Stomach (tissue), 8 donors: ENCODE measurements at regions not wholly inside any gene's neighbourhood (a gene's known extent, or its start where the extent isn't known, plus 50 kb on each side); places are given as distances from the start of the nearest gene placed in this dataset.

Experiments used
- DNase-seq, 2 donors: peaks; one replicate each; pipeline versions ENCODE4 v3.0.0 to v3.0.0-alpha.2; 2013 to 2019
- H3K27ac ChIP-seq, 5 donors: fragments of 200-600 bp in 4 of 5; sonication (generic) in 4 of 5; one replicate each; pipeline ENCODE4 v1.5.1; 2013 to 2019; ENCODE audit warnings: mild to moderate bottlenecking in 1 of 5, moderate library complexity in 1 of 5
- H3K27me3 ChIP-seq, 3 donors: fragments of 200-600 bp; sonication (generic); one replicate each; pipeline ENCODE4 v1.5.1; 2017 to 2019; ENCODE audit warnings: mixed run types in 1 of 3
- H3K36me3 ChIP-seq, 4 donors: fragments of 200-600 bp; sonication (generic); 1 replicate in 3 of 4; 2 replicates in 1 of 4; pipeline ENCODE4 v1.5.1; 2016 to 2019
- H3K4me1 ChIP-seq, 4 donors: fragments of 200-600 bp; sonication (generic); one replicate each; pipeline ENCODE4 v1.5.1; 2016 to 2019
- H3K4me3 ChIP-seq, 4 donors: fragments of 200-600 bp; sonication (generic) in 3 of 4; one replicate each; pipeline ENCODE4 v1.5.1; 2016 to 2019; ENCODE audit warnings: mild to moderate bottlenecking in 1 of 4
- H3K9me3 ChIP-seq, 4 donors: fragments of 200-600 bp; sonication (generic); one replicate each; pipeline ENCODE4 v1.5.1; 2016 to 2019
- EP300 ChIP-seq: sonication (generic); formaldehyde crosslinking; IDR thresholded peaks from one replicate; pipeline ENCODE4 v1.6.1; 2017; ENCODE audit warnings: antibody characterized with exemption
- POLR2A ChIP-seq, 4 donors: fragments of 450-650 bp; IDR thresholded peaks; one replicate each; pipeline ENCODE4 v1.6.1; 2016; ENCODE audit warnings: antibody characterized with exemption in 4 of 4, control low read depth in 2 of 4, mild to moderate bottlenecking in 1 of 4, moderate library complexity in 1 of 4
- POLR2AphosphoS5 ChIP-seq, 3 donors: sonication (generic); formaldehyde crosslinking; IDR thresholded peaks; one replicate each; pipeline ENCODE4 v1.6.1; 2016; ENCODE audit warnings: antibody characterized with exemption in 3 of 3
- WGBS, 5 donors: extraction: QIAGEN DNeasy Blood & Tissue Kit in 3 of 5; methylation state at CpG; one replicate each; pipeline versions ENCODE4 v1.1.5 to v1.1.7; 2013 to 2018; 5-methylcytosine and 5-hydroxymethylcytosine counted together
- intact Hi-C: fragments of 100-400 bp; cut with DNase I; formaldehyde crosslinking; loops from one replicate; pipeline ENCODE4 v1.15.1; 2023; ENCODE audit warnings: low total_unique reads
- TF ChIP-seq, protein P1 (sequence below), 7 experiments: fragments of 450-650 bp in 4 of 7; fragments of 200-600 bp in 3 of 7; sonication (generic) in 3 of 7; IDR thresholded peaks; one replicate each; pipeline ENCODE4 v1.5.1; 2016 to 2019; ENCODE audit warnings: antibody characterized with exemption in 7 of 7, control low read depth in 2 of 7, mild to moderate bottlenecking in 1 of 7
- donor health status: healthy with polysubstance abuse.
- donor health status: Bipolar disorder and iron deficiency.
- donor health status: healthy.

DNA sequence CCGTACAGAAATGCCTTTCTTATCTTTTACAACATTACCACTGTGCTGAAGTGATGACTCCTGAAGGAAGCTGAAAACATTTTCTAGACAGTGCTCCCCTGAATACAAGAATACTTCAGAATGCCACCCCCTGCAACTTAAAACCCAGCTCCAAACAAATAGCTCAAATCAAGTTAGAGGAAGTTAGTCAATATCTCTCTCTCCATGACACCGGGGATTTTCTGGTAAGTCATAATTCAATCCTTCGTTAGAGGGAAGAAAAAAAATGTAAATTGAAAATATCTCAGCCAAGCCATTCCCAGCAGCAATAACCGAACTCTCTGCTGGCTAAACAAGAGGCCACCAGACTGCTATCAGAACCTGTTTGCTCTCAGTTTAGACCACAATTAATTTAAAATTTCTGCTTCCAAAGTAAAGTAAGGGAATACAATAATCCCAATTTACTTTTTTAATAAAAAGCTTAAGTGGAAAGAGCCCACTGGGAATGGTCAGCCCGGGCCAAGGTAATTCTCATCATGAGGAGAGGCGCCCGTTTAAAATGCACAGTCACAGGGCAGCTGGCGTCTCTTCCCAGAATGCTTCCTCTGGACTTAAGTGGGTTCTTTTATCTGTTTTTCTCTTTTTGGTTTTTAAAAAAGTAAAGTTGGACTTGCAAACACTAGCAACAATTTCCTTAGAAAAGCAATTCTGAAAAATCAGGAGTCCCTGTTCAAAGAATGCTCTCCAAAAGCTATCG, 710.1 kb upstream of the STXBP6 start:
- Histone ChIP-seq H3K9me3 (peaks cover 0 to 7% (median 0%) of the 10 kb centered on the region in 4 donors), H3K4me3 (no peak overlapping the region), H3K27ac (no peak overlapping the region), H3K27me3 (no peaks in the 10 kb centered on the region), H3K4me1 (no peaks in the 10 kb centered on the region), H3K36me3 (no peaks in the 10 kb centered on the region)
- WGBS, 5 donors: 50 to 75% (median 75%) methylated on average over 9 of the region's 9 CpGs
- TF ChIP-seq POLR2A (IDR thresholded peaks at IDR 0.05) (no peak), EP300 (no peak), POLR2AphosphoS5 (IDR thresholded peaks at IDR 0.05) (no peak)
- TF ChIP-seq, protein P1, sequence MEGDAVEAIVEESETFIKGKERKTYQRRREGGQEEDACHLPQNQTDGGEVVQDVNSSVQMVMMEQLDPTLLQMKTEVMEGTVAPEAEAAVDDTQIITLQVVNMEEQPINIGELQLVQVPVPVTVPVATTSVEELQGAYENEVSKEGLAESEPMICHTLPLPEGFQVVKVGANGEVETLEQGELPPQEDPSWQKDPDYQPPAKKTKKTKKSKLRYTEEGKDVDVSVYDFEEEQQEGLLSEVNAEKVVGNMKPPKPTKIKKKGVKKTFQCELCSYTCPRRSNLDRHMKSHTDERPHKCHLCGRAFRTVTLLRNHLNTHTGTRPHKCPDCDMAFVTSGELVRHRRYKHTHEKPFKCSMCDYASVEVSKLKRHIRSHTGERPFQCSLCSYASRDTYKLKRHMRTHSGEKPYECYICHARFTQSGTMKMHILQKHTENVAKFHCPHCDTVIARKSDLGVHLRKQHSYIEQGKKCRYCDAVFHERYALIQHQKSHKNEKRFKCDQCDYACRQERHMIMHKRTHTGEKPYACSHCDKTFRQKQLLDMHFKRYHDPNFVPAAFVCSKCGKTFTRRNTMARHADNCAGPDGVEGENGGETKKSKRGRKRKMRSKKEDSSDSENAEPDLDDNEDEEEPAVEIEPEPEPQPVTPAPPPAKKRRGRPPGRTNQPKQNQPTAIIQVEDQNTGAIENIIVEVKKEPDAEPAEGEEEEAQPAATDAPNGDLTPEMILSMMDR (IDR thresholded peaks at IDR 0.05): no peak
- no peak for DNase-seq
- intact Hi-C loops: no loop called here

DNA sequence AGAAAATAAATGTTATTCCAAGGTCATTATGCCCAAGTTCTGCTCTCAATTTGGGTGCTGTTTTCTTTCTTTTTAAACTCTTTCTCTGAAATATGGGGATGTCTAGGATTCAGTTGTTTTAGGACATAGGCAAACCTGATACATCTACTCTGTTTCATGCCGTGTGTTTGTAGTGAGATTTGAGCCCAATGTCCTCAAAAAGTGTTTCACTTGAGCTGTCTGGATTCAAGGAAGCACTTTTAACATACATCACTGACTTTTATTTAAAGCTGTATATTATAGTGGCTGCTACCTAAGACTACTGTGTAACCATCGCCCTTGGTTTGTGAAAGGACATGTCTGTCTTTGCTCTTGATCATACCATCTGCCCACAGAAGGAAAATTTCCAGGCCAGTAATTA, 709.3 kb upstream of the STXBP6 start:
- DNase-seq: no peak
- H3K4me3 ChIP-seq: no peak overlapping the region
- intact Hi-C loops: no loop called here
- no peaks in the 10 kb centered on the region for H3K27me3 ChIP-seq
- no peak overlapping the region for H3K27ac ChIP-seq
- TF ChIP-seq POLR2A (IDR thresholded peaks at IDR 0.05) (no peak), EP300 (no peak)
- TF ChIP-seq, protein P1 (IDR thresholded peaks at IDR 0.05): no peak
- peaks cover 0 to 3% (median under 1%) of the 10 kb centered on the region in 4 donors for H3K9me3 ChIP-seq
- 57 to 83% (median 67%) methylated on average over 2 of the region's 2 CpGs for WGBS, 5 donors
- no peaks in the 10 kb centered on the region for H3K36me3 ChIP-seq
- H3K4me1 ChIP-seq: no peaks in the 10 kb centered on the region

- Histone ChIP-seq H3K27ac (no peak overlapping the region), H3K4me1 (no peaks in the 10 kb centered on the region), H3K36me3 (no peaks in the 10 kb centered on the region), H3K27me3 (no peaks in the 10 kb centered on the region), H3K9me3 (peaks cover 0 to 4% (median 0%) of the 10 kb centered on the region in 4 donors), H3K4me3 (no peak overlapping the region)
- intact Hi-C loops: no loop called here
- 68 to 79% (median 70%) methylated on average over 3 of the region's 3 CpGs for WGBS, 5 donors
- no peak for DNase-seq
- TF ChIP-seq POLR2A (IDR thresholded peaks at IDR 0.05) (no peak), EP300 (no peak), POLR2AphosphoS5 (IDR thresholded peaks at IDR 0.05) (no peak)
- TF ChIP-seq, protein P1 (IDR thresholded peaks at IDR 0.05): no peak
Measured at GRCh38 chr14:25757364-25757763, 707.4 kb upstream of the STXBP6 start.

DNA sequence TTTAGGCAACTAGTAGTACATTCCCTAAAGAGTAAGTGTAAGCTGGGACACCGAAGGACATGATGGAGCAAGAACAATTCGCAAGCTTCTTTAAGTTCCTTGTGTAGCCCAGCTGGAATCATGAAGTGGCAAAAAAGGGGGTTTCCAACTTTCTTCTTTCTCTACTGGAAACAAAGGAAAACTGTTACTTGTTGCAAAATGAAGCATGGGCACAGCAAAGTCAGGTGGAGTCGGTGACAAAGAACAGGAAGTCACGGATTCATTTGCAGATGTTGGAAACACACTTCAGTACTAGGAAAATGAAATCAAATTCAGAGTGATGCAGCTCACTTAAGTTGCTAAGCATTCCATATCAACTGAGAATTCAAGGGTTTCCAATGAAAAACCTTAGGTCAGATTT, 706.9 kb upstream of the STXBP6 start:
- H3K27ac ChIP-seq: no peak overlapping the region
- DNase-seq: no peak
- intact Hi-C loops: no loop called here
- no peaks in the 10 kb centered on the region for H3K36me3 ChIP-seq
- no peak overlapping the region for H3K4me3 ChIP-seq
- H3K27me3 ChIP-seq: no peaks in the 10 kb centered on the region
- TF ChIP-seq, protein P1 (IDR thresholded peaks at IDR 0.05): no peak
- TF ChIP-seq EP300: no peak
- no peak for TF ChIP-seq POLR2AphosphoS5 (IDR thresholded peaks at IDR 0.05)
- no peak for TF ChIP-seq POLR2A (IDR thresholded peaks at IDR 0.05)
- WGBS, 5 donors: 68 to 79% (median 77%) methylated on average over 4 of the region's 4 CpGs
- no peaks in the 10 kb centered on the region for H3K4me1 ChIP-seq
- H3K9me3 ChIP-seq: peaks cover 0 to 4% (median 0%) of the 10 kb centered on the region in 4 donors
